Osteocyte (in vitro differentiated cells): ENCODE measurements at regions not wholly inside any gene's neighbourhood (a gene's known extent, or its start where the extent isn't known, plus 50 kb on each side); places are given as distances from the start of the nearest gene placed in this dataset.

Experiments
- DNase-seq: peaks from one replicate; pipeline ENCODE4 v3.0.0; 2021; ENCODE audit warnings: mixed read lengths; ENCODE audit not compliant: unreplicated experiment; ENCODE audit errors: extremely low spot score
- H3K27ac Mint-ChIP-seq: one replicate; pipeline ENCODE4 v1.8.0; 2021; ENCODE audit warnings: mild to moderate bottlenecking, mixed read lengths; ENCODE audit not compliant: unreplicated experiment
- H3K27me3 Mint-ChIP-seq: one replicate; pipeline ENCODE4 v1.8.0; 2021; ENCODE audit warnings: mixed read lengths; ENCODE audit not compliant: unreplicated experiment
- H3K36me3 Mint-ChIP-seq: one replicate; pipeline ENCODE4 v1.8.0; 2021; ENCODE audit warnings: mixed read lengths; ENCODE audit not compliant: unreplicated experiment
- H3K4me1 Mint-ChIP-seq: one replicate; pipeline ENCODE4 v1.8.0; 2021; ENCODE audit warnings: mixed read lengths; ENCODE audit not compliant: unreplicated experiment
- H3K4me3 Mint-ChIP-seq: one replicate; pipeline ENCODE4 v1.8.0; 2021; ENCODE audit warnings: mild to moderate bottlenecking, moderate library complexity, mixed read lengths; ENCODE audit not compliant: unreplicated experiment
- H3K9me3 Mint-ChIP-seq: one replicate; pipeline ENCODE4 v1.8.0; 2021; ENCODE audit warnings: mixed read lengths; ENCODE audit not compliant: unreplicated experiment
- TF ChIP-seq, protein P1 (sequence below): fragments of 200-600 bp; sonication (generic); IDR thresholded peaks from 2 replicates; pipeline ENCODE4 v1.5.0; 2021; ENCODE audit warnings: antibody characterized with exemption, mild to moderate bottlenecking, moderate library complexity

DNA sequence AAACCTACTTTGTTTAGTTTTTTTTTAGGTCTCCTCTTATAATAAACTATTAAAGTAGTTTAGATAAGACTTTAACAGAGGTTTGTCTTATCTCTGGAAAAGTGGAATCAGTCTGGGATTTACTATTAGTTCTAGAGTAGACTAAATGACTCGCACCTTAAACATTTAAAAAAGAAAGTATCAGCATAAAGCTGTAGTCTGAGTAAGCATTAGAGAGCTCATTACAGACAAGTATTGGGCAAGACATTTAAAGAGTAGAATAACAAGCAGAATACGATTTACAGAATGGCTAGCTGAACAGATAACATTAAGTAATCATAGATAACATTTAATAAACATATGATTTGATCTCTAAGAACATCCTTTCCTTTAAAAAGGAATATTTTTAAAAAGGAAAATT, 226.0 kb upstream of the DMAC1 start:
- H3K27ac Mint-ChIP-seq = no peak overlapping the region
- TF ChIP-seq, protein P1, sequence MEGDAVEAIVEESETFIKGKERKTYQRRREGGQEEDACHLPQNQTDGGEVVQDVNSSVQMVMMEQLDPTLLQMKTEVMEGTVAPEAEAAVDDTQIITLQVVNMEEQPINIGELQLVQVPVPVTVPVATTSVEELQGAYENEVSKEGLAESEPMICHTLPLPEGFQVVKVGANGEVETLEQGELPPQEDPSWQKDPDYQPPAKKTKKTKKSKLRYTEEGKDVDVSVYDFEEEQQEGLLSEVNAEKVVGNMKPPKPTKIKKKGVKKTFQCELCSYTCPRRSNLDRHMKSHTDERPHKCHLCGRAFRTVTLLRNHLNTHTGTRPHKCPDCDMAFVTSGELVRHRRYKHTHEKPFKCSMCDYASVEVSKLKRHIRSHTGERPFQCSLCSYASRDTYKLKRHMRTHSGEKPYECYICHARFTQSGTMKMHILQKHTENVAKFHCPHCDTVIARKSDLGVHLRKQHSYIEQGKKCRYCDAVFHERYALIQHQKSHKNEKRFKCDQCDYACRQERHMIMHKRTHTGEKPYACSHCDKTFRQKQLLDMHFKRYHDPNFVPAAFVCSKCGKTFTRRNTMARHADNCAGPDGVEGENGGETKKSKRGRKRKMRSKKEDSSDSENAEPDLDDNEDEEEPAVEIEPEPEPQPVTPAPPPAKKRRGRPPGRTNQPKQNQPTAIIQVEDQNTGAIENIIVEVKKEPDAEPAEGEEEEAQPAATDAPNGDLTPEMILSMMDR = no peak
- DNase-seq = no peak

DNA sequence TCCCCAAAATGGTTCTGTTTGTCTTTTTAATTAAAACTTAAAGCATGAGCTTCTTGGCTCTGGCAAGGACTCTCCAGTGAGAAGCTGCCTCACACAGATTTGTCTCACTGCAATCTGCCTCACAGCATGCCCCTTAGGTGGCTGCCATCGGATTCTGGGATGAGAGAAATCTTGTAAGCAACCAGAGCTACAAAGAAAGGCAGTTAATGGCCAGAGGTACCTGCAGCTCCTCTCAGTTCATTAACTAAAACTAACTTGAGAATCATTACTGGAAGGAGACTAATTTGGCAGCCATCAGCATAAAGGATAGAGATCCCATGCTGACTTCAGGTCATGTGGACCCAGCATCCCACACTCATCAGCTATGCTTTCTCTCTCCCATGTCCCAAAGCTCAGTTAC, 220.6 kb upstream of the DMAC1 start:
- Mint-ChIP-seq H3K36me3 (no peaks in the 10 kb centered on the region), H3K9me3 (peaks cover 37% of the 10 kb centered on the region), H3K4me3 (no peak overlapping the region), H3K4me1 (no peaks in the 10 kb centered on the region), H3K27ac (no peak overlapping the region), H3K27me3 (no peaks in the 10 kb centered on the region)
- TF ChIP-seq, protein P1 = no peak
- DNase-seq = no peak

More for the DNA sequence above, 226.0 kb upstream of the DMAC1 start:
- H3K9me3 Mint-ChIP-seq = peaks cover 22% of the 10 kb centered on the region
- no peaks in the 10 kb centered on the region for H3K4me1 Mint-ChIP-seq
- H3K4me3 Mint-ChIP-seq = no peak overlapping the region
- H3K27me3 Mint-ChIP-seq = no peaks in the 10 kb centered on the region
- H3K36me3 Mint-ChIP-seq = no peaks in the 10 kb centered on the region

DNA sequence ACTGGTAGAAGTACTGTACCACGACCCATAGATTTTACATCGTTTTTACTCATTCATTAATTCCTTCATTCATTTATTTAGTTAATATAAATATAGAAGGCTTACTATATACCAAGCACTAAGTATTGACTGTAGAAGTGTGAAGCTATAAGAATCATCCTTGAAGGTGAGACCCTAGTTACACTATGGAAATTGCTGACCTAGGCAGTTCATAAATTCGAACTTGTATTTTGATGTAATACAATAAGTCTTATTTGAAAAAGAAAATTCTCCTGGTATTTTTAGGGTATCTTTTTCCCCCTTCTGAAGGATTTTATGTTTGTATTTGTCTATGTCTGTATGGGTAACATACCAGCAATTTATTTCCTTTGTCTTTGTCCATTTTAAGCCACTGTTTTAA, 220.1 kb upstream of the DMAC1 start:
- H3K27ac Mint-ChIP-seq = no peak overlapping the region
- H3K4me1 Mint-ChIP-seq = no peaks in the 10 kb centered on the region
- H3K9me3 Mint-ChIP-seq = peaks cover 37% of the 10 kb centered on the region
- no peak for DNase-seq
- no peak overlapping the region for H3K4me3 Mint-ChIP-seq
- H3K27me3 Mint-ChIP-seq = no peaks in the 10 kb centered on the region
- TF ChIP-seq, protein P1 = no peak
- no peaks in the 10 kb centered on the region for H3K36me3 Mint-ChIP-seq

DNA sequence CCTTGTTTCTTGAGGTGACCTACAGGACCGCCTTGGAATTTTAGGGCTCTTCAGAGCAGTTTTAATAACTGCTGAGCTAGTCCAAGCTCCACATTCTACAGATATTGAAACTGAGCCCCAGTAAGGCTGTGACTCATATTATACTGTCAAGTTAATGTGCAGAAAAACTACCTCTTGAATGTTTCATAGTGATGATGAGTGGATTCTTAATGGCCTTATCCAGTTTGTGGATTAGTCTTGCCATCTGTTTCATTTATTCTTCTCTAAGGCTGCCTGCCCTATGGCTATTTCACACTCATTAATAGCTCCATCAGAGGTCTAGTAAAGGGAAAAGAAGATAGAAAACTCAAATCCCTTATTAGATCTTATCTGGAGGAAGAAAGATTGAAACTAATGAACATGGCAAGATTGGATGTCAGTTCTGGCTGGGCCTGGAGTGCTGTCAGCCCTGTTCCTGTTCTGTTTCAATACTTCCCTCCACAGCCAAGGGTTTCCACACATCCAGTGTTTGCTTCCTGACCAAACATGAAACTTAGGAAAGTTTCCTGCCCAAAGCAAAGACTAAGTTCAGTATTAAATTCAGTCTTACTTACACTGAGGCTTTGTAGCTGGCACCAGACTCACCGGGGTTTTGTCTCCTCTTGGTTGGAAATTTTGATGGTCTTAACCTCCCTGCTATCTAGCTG, 215.6 kb upstream of the DMAC1 start:
- Mint-ChIP-seq H3K4me1 (no peaks in the 10 kb centered on the region), H3K27ac (no peak overlapping the region), H3K36me3 (no peaks in the 10 kb centered on the region), H3K9me3 (peaks cover 19% of the 10 kb centered on the region), H3K27me3 (no peaks in the 10 kb centered on the region), H3K4me3 (no peak overlapping the region)
- TF ChIP-seq, protein P1 = no peak
- DNase-seq = no peak

DNA sequence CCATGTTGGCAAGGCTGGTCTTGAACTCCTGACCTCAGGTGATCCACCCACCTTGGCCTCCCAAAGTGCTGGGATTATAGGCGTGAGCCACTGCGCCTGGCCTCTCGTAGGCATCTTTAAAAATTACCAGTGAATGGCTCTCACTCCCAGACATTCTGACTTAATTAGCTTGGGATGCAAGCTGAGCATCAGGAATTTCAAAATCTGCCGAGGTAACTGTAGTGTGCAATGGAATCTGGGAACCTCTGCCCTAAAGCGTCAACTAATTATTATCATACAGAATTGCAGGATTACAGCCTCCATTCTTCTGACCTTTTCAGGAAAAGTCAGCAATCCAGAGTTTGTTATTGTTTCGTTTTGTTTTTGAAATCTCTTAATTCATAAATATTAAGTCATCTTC, 213.4 kb upstream of the DMAC1 start:
- Mint-ChIP-seq H3K4me3 (no peak overlapping the region), H3K4me1 (no peaks in the 10 kb centered on the region), H3K9me3 (peaks cover 32% of the 10 kb centered on the region), H3K27me3 (no peaks in the 10 kb centered on the region), H3K36me3 (no peaks in the 10 kb centered on the region), H3K27ac (no peak overlapping the region)
- TF ChIP-seq, protein P1 = no peak
- DNase-seq = no peak
